Endothelial cell of umbilical vein (primary cell): ENCODE measurements at regions not wholly inside any gene's neighbourhood (a gene's known extent, or its start where the extent isn't known, plus 50 kb on each side); places are given as distances from the start of the nearest gene placed in this dataset.
"Not testable (repeated sequence)": the region's sequence is repeated elsewhere in the genome, so short reads cannot be mapped to it uniquely, and the experiment has no call there.

ENCODE experiments used
- BruUV-seq: library from RNA; stranded (reverse); fragments of 400-500 nt; replicated peaks from 2 replicates; lab custom pipeline; 2021; lab: Mats Ljungman, UMichigan
- CTCF ChIA-PET: fragments of 300-600, 350-600 bp; sonication (Branson Sonifier 250); formaldehyde crosslinking; loops from one replicate; lab custom pipeline; 2021; ENCODE audit warnings: antibody characterized with exemption, inconsistent platforms; lab: Charles Lee
- POLR2A ChIA-PET: fragments of 300-600, 350-600 bp; sonication (Branson Sonifier 250); formaldehyde crosslinking; loops from one replicate; lab custom pipeline; 2021; ENCODE audit warnings: antibody characterized with exemption, inconsistent platforms; lab: Charles Lee
- DNase-seq: peaks from one replicate; pipeline ENCODE4 v3.0.0-alpha.2; 2011; ENCODE audit warnings: low read depth, low spot score
- FAIRE-seq: peaks from 2 replicates; lab custom pipeline; 2011; peaks lifted over from hg19 to GRCh38; lab: Jason Lieb, UNC
- H2AFZ ChIP-seq: 2 replicates; pipeline ENCODE4 v1.6.0; 2012; ENCODE audit warnings: low read depth, low read length, control low read depth, inconsistent platforms
- H3K27ac ChIP-seq: 2 replicates; pipeline ENCODE4 v1.5.1; 2011; ENCODE audit warnings: low read depth, mild to moderate bottlenecking, control low read depth, low read length, moderate library complexity; ENCODE audit not compliant: insufficient read depth
- H3K27me3 ChIP-seq, 2 experiments: 2 replicates each; pipeline versions ENCODE4 v1.6.0 to v1.6.1; 2011; ENCODE audit warnings: low read length in 2 of 2, mixed read lengths in 1 of 2; ENCODE audit not compliant: control insufficient read depth in 2 of 2, insufficient read depth in 2 of 2
- H3K36me3 ChIP-seq, 2 experiments: 2 replicates in 1 of 2; 3 replicates in 1 of 2; pipeline ENCODE4 v1.5.1; 2011; ENCODE audit warnings: low read length in 2 of 2, mild to moderate bottlenecking in 1 of 2, moderate library complexity in 1 of 2; ENCODE audit not compliant: control insufficient read depth in 2 of 2, insufficient read depth in 2 of 2; ENCODE audit errors: extremely low read depth in 1 of 2
- H3K4me1 ChIP-seq: 3 replicates; pipeline ENCODE4 v1.5.1; 2011; ENCODE audit warnings: mild to moderate bottlenecking, low read length; ENCODE audit not compliant: control insufficient read depth, insufficient read depth; ENCODE audit errors: extremely low read depth
- H3K4me2 ChIP-seq: 2 replicates; pipeline ENCODE4 v1.6.1; 2011; ENCODE audit warnings: low read length, control low read depth, mixed read lengths; ENCODE audit not compliant: insufficient read depth
- H3K4me3 ChIP-seq, 3 experiments: fragments of 200-600 bp in 1 of 3; sonication (generic), shearing (Covaris generic) in 1 of 3; replicated peaks in 1 of 3; 2 replicates each; pipeline ENCODE4 v1.5.1; 2011 to 2016; ENCODE audit warnings: control low read depth in 3 of 3, low read length in 3 of 3, mild to moderate bottlenecking in 2 of 3, inconsistent platforms in 1 of 3, low read depth in 1 of 3, moderate library complexity in 1 of 3; ENCODE audit not compliant: insufficient read depth in 1 of 3
- H3K79me2 ChIP-seq: 2 replicates; pipeline ENCODE4 v1.6.0; 2012; ENCODE audit warnings: low read length, inconsistent platforms; ENCODE audit not compliant: control insufficient read depth, insufficient read depth
- H3K9ac ChIP-seq: replicated peaks from 2 replicates; pipeline ENCODE3; 2011; ENCODE audit warnings: low read length, control low read depth; ENCODE audit not compliant: insufficient read depth; ENCODE audit errors: extremely low read depth
- H3K9me1 ChIP-seq: replicated peaks from 3 replicates; pipeline ENCODE4 v1.6.0; 2011; ENCODE audit warnings: mild to moderate bottlenecking, low read length; ENCODE audit not compliant: control insufficient read depth, insufficient read depth; ENCODE audit errors: extremely low read depth
- H3K9me3 ChIP-seq: replicated peaks from 2 replicates; pipeline ENCODE4 v1.5.1; 2012; ENCODE audit warnings: low read length, inconsistent platforms; ENCODE audit not compliant: control insufficient read depth, insufficient read depth
- H4K20me1 ChIP-seq: replicated peaks from 2 replicates; pipeline ENCODE3; 2011; ENCODE audit warnings: mild to moderate bottlenecking, low read length; ENCODE audit not compliant: control insufficient read depth, insufficient read depth; ENCODE audit errors: extremely low read depth
- EZH2 ChIP-seq: IDR thresholded peaks from 2 replicates; pipeline ENCODE4 v1.6.1; 2012; ENCODE audit warnings: borderline replicate concordance, low read depth, mild to moderate bottlenecking, moderate library complexity, low read length, inconsistent platforms; ENCODE audit not compliant: severe bottlenecking
- FOS ChIP-seq: IDR thresholded peaks from 2 replicates; pipeline ENCODE4 v1.6.1; 2011; ENCODE audit warnings: mild to moderate bottlenecking, low read length, moderate library complexity, borderline replicate concordance; ENCODE audit not compliant: insufficient read depth
- GATA2 ChIP-seq: IDR thresholded peaks from 2 replicates; pipeline ENCODE4 v1.7.0; 2011; ENCODE audit warnings: low read depth, mild to moderate bottlenecking, moderate library complexity, mixed read lengths, low read length; ENCODE audit not compliant: insufficient read length, insufficient read depth
- JUN ChIP-seq: IDR thresholded peaks from 2 replicates; pipeline ENCODE4 v1.6.1; 2011; ENCODE audit warnings: borderline replicate concordance, low read depth; ENCODE audit not compliant: insufficient read length, insufficient read depth
- MAX ChIP-seq: IDR thresholded peaks from 2 replicates; pipeline ENCODE4 v1.6.1; 2011; ENCODE audit not compliant: insufficient read depth, insufficient read length
- MYC ChIP-seq: IDR thresholded peaks from one replicate; pipeline ENCODE4 v1.6.1; 2011; ENCODE audit warnings: mild to moderate bottlenecking, low read depth, low read length
- POLR2A ChIP-seq: IDR thresholded peaks from 2 replicates; pipeline ENCODE4 v1.6.1; 2012; ENCODE audit warnings: low read depth, mild to moderate bottlenecking, control low read depth, low read length
- POLR2AphosphoS5 ChIP-seq: IDR thresholded peaks from 2 replicates; pipeline ENCODE4 v1.6.1; 2012; ENCODE audit warnings: low read depth, mild to moderate bottlenecking, control low read depth, low read length, moderate library complexity; ENCODE audit not compliant: insufficient read depth
- dilution Hi-C: fragments of 300-500 bp; cut with MboI; formaldehyde crosslinking; loops from one replicate; pipeline ENCODE4 v1.15.0; 2019; ENCODE audit warnings: low sequenced_read_pairs; ENCODE audit not compliant: extremely low pct_ligation_motif_present
- intact Hi-C: fragments of 100-400 bp; cut with micrococcal nuclease; formaldehyde crosslinking; loops from one replicate; pipeline ENCODE4 v1.10.0; 2022

- intact Hi-C loops = no loop called here
- no peaks in the 10 kb centered on the region for H3K36me3 ChIP-seq
- dilution Hi-C loops = no loop called here
- no TSS peak for BruUV-seq
- H3K9me1 ChIP-seq = no peaks in the 10 kb centered on the region
- DNase-seq (no peak), FAIRE-seq (no peak)
- H3K9me3 ChIP-seq = no peaks in the 10 kb centered on the region
- ChIA-PET CTCF (no interaction called here), POLR2A (no interaction called here)
- H2AFZ ChIP-seq = no peak overlapping the region
- no peak overlapping the region for H3K4me3 ChIP-seq
- H3K79me2 ChIP-seq = no peaks in the 10 kb centered on the region
- H3K4me2 ChIP-seq = no peak overlapping the region
- no peaks in the 10 kb centered on the region for H3K27me3 ChIP-seq
- no peak for TF ChIP-seq FOS
- TF ChIP-seq POLR2A = no peak
- no peak for TF ChIP-seq EZH2
- TF ChIP-seq MAX = no peak
- no peak for TF ChIP-seq GATA2
- no peak for TF ChIP-seq POLR2AphosphoS5
- no peak for TF ChIP-seq JUN
- TF ChIP-seq MYC = no peak
- no peaks in the 10 kb centered on the region for H4K20me1 ChIP-seq
- no peaks in the 10 kb centered on the region for H3K4me1 ChIP-seq
- H3K9ac ChIP-seq = no peak overlapping the region
- H3K27ac ChIP-seq = no peak overlapping the region
These were observed 490.3 kb upstream of the TECRL start for GRCh38 chr4:64899563-64899962.

GRCh38 chr4:64899030-64899429 is 489.8 kb upstream of the TECRL start:
- CTCF ChIA-PET, H3K4me2 ChIP-seq, DNase-seq, H3K79me2 ChIP-seq, BruUV-seq, H3K4me1 ChIP-seq, H4K20me1 ChIP-seq, H3K4me3 ChIP-seq, dilution Hi-C loops, H3K9ac ChIP-seq, H3K36me3 ChIP-seq, H3K27me3 ChIP-seq, intact Hi-C loops, H2AFZ ChIP-seq, H3K9me3 ChIP-seq, H3K27ac ChIP-seq, POLR2A ChIA-PET, H3K9me1 ChIP-seq, FAIRE-seq: not testable (repeated sequence)
